Neural cell (in vitro differentiated cells): ENCODE measurements at regions not wholly inside any gene's neighbourhood (a gene's known extent, or its start where the extent isn't known, plus 50 kb on each side); places are given as distances from the start of the nearest gene placed in this dataset.
"Not testable (repeated sequence)": the region's sequence is repeated elsewhere in the genome, so short reads cannot be mapped to it uniquely, and the experiment has no call there.

Source experiments
- H2AFZ ChIP-seq: fragments of 200-600, 300-800 bp; sonication (generic), shearing (Covaris generic); 2 replicates; pipeline ENCODE4 v1.6.0; 2014; ENCODE audit warnings: low read depth, mild to moderate bottlenecking, antibody characterized with exemption, low read length, moderate library complexity
- H3F3A ChIP-seq: fragments of 200-600 bp; shearing (Covaris generic); 2 replicates; pipeline ENCODE4 v1.6.1; 2016; ENCODE audit warnings: mild to moderate bottlenecking, moderate library complexity, mixed read lengths, antibody characterized with exemption, low read length; ENCODE audit not compliant: insufficient read depth, poor library complexity, severe bottlenecking
- H3K27ac ChIP-seq: fragments of 200-600, 300-800 bp; sonication (generic), shearing (Covaris generic); 2 replicates; pipeline ENCODE4 v1.5.1; 2014; ENCODE audit warnings: mild to moderate bottlenecking, low read length, moderate library complexity
- H3K27me3 ChIP-seq: fragments of 300-800, 200-600 bp; sonication (generic), shearing (Covaris generic); 2 replicates; pipeline ENCODE4 v1.6.0; 2014; ENCODE audit warnings: mild to moderate bottlenecking, low read depth, low read length, moderate library complexity; ENCODE audit not compliant: insufficient read depth
- H3K36me3 ChIP-seq: fragments of 300-800, 200-600 bp; sonication (generic), shearing (Covaris generic); 2 replicates; pipeline ENCODE4 v1.5.1; 2014; ENCODE audit warnings: mild to moderate bottlenecking, antibody characterized with exemption, low read length, moderate library complexity; ENCODE audit not compliant: insufficient read depth
- H3K4me2 ChIP-seq: fragments of 300-800, 200-600 bp; sonication (generic), shearing (Covaris generic); 2 replicates; pipeline ENCODE4 v1.6.0; 2014; ENCODE audit warnings: mild to moderate bottlenecking, low read length
- H3K4me3 ChIP-seq: fragments of 300-800, 200-600 bp; sonication (generic), shearing (Covaris generic); 2 replicates; pipeline ENCODE4 v1.5.1; 2014; ENCODE audit warnings: mild to moderate bottlenecking, low read length, moderate library complexity
- H3K79me2 ChIP-seq: fragments of 200-600 bp; shearing (Covaris generic); replicated peaks from 2 replicates; pipeline ENCODE4 v1.6.0; 2014; ENCODE audit warnings: mild to moderate bottlenecking, low read length, moderate library complexity; ENCODE audit not compliant: insufficient read depth
- H3K9ac ChIP-seq: fragments of 300-800, 200-600 bp; sonication (generic), shearing (Covaris generic); 2 replicates; pipeline ENCODE4 v1.6.1; 2016; ENCODE audit warnings: mild to moderate bottlenecking, low read length, mixed read lengths
- H3K9me2 ChIP-seq: fragments of 200-600 bp; shearing (Covaris generic); 2 replicates; pipeline ENCODE4 v1.6.1; 2016; ENCODE audit warnings: mild to moderate bottlenecking, low read length, mixed read lengths; ENCODE audit not compliant: insufficient read depth
- H3K9me3 ChIP-seq: fragments of 200-600, 300-800 bp; sonication (generic), shearing (Covaris generic); 2 replicates; pipeline ENCODE4 v1.6.1; 2016; ENCODE audit warnings: mild to moderate bottlenecking, mixed run types, low read length, moderate library complexity, mixed read lengths
- H4K20me1 ChIP-seq: fragments of 200-600 bp; shearing (Covaris generic); 2 replicates; pipeline ENCODE4 v1.6.1; 2016; ENCODE audit warnings: mild to moderate bottlenecking, mixed run types; ENCODE audit not compliant: insufficient read depth
- CTCF ChIP-seq: fragments of 450-650 bp; IDR thresholded peaks from 2 replicates; pipeline ENCODE4 v1.5.1; 2014; ENCODE audit warnings: antibody characterized with exemption, mild to moderate bottlenecking, moderate library complexity; ENCODE audit not compliant: poor library complexity, severe bottlenecking
- EP300 ChIP-seq: fragments of 450-650 bp; conservative IDR thresholded peaks from 2 replicates; pipeline ENCODE4 v1.6.1; 2014; ENCODE audit warnings: antibody characterized with exemption, mild to moderate bottlenecking, moderate library complexity; ENCODE audit not compliant: poor library complexity, severe bottlenecking
- EZH2 ChIP-seq: fragments of 200-600, 300-800 bp; shearing (Covaris generic), sonication (generic); IDR thresholded peaks from 2 replicates; pipeline ENCODE4 v1.6.1; 2014; ENCODE audit warnings: antibody characterized with exemption, low read length, borderline replicate concordance, mild to moderate bottlenecking; ENCODE audit not compliant: insufficient read depth, poor library complexity, severe bottlenecking
- MXI1 ChIP-seq: fragments of 450-650 bp; conservative IDR thresholded peaks from 2 replicates; pipeline ENCODE4 v1.6.1; 2014; ENCODE audit warnings: antibody characterized with exemption, mild to moderate bottlenecking; ENCODE audit not compliant: poor library complexity, severe bottlenecking
- RAD21 ChIP-seq: fragments of 450-650 bp; conservative IDR thresholded peaks from 2 replicates; pipeline ENCODE4 v1.6.1; 2014; ENCODE audit warnings: antibody characterized with exemption, mild to moderate bottlenecking, moderate library complexity
- REST ChIP-seq: IDR thresholded peaks from 2 replicates; pipeline ENCODE4 v1.6.1; 2012; ENCODE audit warnings: borderline replicate concordance
- SMC3 ChIP-seq: fragments of 450-650 bp; conservative IDR thresholded peaks from 2 replicates; pipeline ENCODE4 v1.6.1; 2014; ENCODE audit warnings: antibody characterized with exemption, mild to moderate bottlenecking, moderate library complexity; ENCODE audit not compliant: poor library complexity
- TAF1 ChIP-seq: IDR thresholded peaks from 2 replicates; pipeline ENCODE4 v1.6.1; 2012; ENCODE audit warnings: low read depth

- Histone ChIP-seq H3K27ac (no peak overlapping the region), H3K79me2 (no peaks in the 10 kb centered on the region), H3K4me2 (no peak overlapping the region), H3K9me3 (no peaks in the 10 kb centered on the region), H4K20me1 (no peaks in the 10 kb centered on the region), H3K27me3 (no peaks in the 10 kb centered on the region), H3K9ac (no peak overlapping the region), H3K9me2 (no peaks in the 10 kb centered on the region), H2AFZ (no peak overlapping the region), H3K4me3 (no peak overlapping the region), H3K36me3 (no peaks in the 10 kb centered on the region), H3F3A (no peaks in the 10 kb centered on the region)
- TF ChIP-seq CTCF (no peak), SMC3 (no peak), EP300 (no peak), REST (no peak), MXI1 (no peak), EZH2 (no peak), TAF1 (no peak)
Observed at GRCh38 chr2:61649021-61649420, 110.9 kb upstream of the XPO1 start.

- H3K36me3 ChIP-seq = no peaks in the 10 kb centered on the region
- H3K4me3 ChIP-seq = no peak overlapping the region
- H3K9me2 ChIP-seq = no peaks in the 10 kb centered on the region
- no peak for TF ChIP-seq EZH2
- no peak for TF ChIP-seq SMC3
- H3K9me3 ChIP-seq = no peaks in the 10 kb centered on the region
- no peaks in the 10 kb centered on the region for H3K79me2 ChIP-seq
- H3F3A ChIP-seq = no peaks in the 10 kb centered on the region
- H4K20me1 ChIP-seq = no peaks in the 10 kb centered on the region
- no peak overlapping the region for H3K4me2 ChIP-seq
- no peaks in the 10 kb centered on the region for H3K27me3 ChIP-seq
- no peak overlapping the region for H3K27ac ChIP-seq
- no peak overlapping the region for H2AFZ ChIP-seq
- H3K9ac ChIP-seq = no peak overlapping the region
Observed at GRCh38 chr2:61647044-61647443, 108.9 kb upstream of the XPO1 start.

GRCh38 chr2:61645911-61646310, 107.8 kb upstream of the XPO1 start:
- Histone ChIP-seq H3K4me2 (no peak overlapping the region), H3F3A (no peaks in the 10 kb centered on the region), H3K9ac (no peak overlapping the region), H2AFZ (no peak overlapping the region), H3K79me2 (no peaks in the 10 kb centered on the region), H3K27ac (no peak overlapping the region), H4K20me1 (no peaks in the 10 kb centered on the region), H3K27me3 (no peaks in the 10 kb centered on the region), H3K36me3 (no peaks in the 10 kb centered on the region), H3K4me3 (no peak overlapping the region), H3K9me3 (no peaks in the 10 kb centered on the region), H3K9me2 (no peaks in the 10 kb centered on the region)
- no peak for TF ChIP-seq REST
- no peak for TF ChIP-seq MXI1
- no peak for TF ChIP-seq RAD21
- TF ChIP-seq SMC3 = no peak

- not testable (repeated sequence) for H2AFZ ChIP-seq, H3K27ac ChIP-seq, H3F3A ChIP-seq
Observed at GRCh38 chr2:61643153-61643552, 105.0 kb upstream of the XPO1 start.

More at GRCh38 chr2:61643153-61643552, 105.0 kb upstream of the XPO1 start:
- H3K27me3 ChIP-seq, H3K36me3 ChIP-seq, H3K4me3 ChIP-seq, H3K9me2 ChIP-seq, H3K9me3 ChIP-seq, H3K9ac ChIP-seq, H3K79me2 ChIP-seq, H3K4me2 ChIP-seq, H4K20me1 ChIP-seq: not testable (repeated sequence)
